ELF-1 (cell line): ENCODE measurements at regions not wholly inside any gene's neighbourhood (a gene's known extent, or its start where the extent isn't known, plus 50 kb on each side); places are given as distances from the start of the nearest gene placed in this dataset.
A peak's percentile ranks its signal among the peaks of the same experiment; 100 is the strongest.

Experiments
- DNase-seq: peaks from one replicate; pipeline ENCODE4 v3.0.0-alpha.2; 2016; ENCODE audit warnings: low read depth, low spot score

DNA sequence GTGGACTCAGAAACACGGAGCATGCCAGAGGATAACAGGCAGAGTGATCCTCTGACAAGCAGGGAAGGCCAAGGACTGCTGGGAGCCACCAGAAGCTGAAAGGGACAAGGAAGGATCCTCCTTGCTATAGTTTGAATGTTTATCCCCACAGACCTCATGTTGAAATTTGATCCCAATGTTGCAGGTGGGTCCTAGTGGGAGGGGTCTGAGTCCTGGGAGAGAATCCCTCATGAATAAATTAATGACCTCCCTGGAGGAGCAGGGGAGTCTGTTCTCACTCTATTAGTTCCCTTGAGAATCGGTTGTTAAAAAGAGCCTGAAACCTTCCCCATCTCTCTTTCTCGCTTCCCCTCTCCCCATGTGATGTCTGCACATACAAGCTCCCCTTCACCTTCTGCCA is 124.4 kb downstream of the FBXO15 start:
- peak; percentile 31 for DNase-seq

DNA sequence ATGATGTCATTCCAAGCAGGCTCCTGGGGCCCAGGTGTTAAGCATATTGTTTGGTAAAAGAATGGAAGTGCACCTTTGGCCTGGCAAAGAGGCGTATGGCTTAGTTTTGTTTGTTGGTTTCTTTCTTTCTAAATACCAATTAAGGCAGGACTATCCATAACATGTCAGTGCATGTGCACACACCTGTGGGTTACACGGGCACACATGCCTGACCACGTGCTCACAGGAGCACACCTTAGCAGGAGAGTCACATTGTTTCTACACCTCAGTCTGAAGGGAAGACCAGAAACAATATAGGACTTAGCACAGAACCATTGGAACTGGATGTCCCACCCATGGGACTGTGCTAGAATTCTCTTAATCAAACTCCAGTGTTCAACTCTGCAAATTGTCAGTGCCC is 127.8 kb downstream of the FBXO15 start:
- no peak for DNase-seq

DNA sequence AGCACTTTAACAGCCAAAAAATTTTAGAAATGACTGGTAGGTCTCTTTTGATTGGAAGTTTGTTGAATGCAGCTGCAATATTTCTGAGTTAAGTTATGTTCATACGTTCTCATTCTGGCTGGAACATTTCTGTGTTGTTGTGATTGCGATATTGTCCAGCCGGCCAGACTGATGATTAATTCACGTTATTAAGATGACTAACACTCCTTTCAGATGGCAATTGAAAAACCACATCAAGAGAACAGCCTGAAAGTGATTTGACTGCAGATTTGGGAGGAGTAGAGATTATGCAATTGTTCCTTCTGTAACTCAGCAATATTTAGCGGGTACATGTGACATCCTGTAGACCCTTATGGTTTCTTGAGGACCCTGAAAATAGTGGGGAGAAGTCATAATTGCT is 133.7 kb downstream of the FBXO15 start:
- DNase-seq: no peak

DNA sequence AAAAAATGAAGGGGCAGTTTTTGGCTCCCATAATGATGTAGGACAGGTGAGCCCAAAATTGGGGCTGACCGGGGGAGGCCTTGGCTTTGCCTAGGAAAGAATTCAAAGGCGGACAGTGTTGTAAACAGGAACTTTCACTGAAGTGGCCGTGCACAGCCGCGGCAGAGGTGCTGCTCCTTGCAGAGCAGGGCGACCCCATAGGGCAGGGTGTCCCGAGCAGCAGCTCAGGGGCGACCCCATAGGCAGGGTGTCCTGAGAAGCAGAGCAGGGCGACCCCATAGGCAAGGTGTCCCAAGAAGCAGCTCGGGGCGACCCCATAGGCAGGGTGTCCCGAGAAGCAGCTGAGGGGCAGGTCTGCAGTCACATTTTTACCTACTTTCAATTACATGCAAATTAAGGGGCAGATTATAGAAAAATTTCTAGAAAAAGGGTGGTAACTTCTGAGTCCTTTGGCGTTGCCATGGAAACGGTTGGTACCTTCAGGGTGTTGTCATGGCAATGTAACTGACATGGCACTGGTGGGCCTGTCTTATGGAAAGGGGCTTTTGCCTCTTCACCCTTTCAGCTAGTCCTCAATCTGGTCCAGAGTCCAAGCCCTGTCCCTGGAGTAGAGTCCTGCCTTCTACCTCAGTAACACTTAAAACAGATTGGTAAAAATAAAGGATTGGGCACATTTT is 134.5 kb downstream of the FBXO15 start:
- DNase-seq: no peak

DNA sequence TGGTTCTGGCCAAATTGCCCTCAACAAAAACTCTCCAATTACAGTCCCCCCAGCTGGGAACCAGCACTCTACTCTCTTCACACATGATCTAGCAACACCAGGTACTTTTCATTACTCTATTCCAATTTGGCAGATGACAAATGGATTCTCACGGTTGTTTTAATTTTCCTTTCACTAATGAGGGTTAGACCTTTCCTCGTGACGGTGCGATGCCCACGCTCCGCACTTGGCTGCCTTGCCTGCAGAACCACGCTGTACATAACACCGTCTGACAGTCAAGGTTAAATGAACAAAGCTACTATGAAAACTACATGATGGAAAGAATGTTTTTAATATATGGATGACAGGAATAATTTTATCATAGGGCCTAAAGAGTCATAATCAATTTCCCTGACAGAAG is 141.5 kb downstream of the FBXO15 start:
- DNase-seq: no peak

DNA sequence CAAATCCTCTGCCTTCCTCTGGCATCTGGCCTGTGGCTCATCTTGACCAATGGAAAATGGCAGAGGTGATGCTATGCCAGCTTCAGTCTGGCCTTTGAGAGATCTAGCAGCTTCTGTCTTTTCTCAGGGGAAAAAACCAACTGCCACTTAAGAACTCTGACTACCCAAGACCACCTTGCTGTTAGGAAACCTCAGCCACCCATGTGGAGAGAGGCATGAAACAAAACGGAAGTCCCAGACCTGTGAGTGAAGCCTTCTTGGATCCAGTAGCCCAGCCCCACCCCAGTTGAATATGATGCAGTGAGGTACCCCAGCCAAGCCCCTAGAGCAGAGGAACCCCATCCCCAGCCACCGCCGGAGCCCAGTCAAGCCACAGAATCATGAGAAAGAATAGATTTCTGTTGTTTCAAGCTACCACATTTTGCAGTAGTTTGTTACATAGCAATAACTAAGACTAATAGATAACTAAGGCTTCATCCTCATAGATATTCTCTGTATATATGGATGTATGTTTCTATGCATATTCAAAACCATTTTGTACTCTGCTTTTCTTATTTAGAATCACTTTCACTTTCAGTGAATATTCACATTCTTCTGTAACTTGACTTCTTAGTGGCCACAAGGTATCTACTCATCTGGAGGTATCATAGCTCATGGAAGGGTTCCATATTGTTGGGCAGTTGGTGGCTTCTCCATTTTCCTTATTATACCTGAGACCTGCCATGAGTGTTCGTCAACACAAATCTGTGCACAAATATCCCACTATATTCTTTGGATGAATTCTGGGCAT is 142.1 kb downstream of the FBXO15 start:
- DNase-seq: no peak

DNA sequence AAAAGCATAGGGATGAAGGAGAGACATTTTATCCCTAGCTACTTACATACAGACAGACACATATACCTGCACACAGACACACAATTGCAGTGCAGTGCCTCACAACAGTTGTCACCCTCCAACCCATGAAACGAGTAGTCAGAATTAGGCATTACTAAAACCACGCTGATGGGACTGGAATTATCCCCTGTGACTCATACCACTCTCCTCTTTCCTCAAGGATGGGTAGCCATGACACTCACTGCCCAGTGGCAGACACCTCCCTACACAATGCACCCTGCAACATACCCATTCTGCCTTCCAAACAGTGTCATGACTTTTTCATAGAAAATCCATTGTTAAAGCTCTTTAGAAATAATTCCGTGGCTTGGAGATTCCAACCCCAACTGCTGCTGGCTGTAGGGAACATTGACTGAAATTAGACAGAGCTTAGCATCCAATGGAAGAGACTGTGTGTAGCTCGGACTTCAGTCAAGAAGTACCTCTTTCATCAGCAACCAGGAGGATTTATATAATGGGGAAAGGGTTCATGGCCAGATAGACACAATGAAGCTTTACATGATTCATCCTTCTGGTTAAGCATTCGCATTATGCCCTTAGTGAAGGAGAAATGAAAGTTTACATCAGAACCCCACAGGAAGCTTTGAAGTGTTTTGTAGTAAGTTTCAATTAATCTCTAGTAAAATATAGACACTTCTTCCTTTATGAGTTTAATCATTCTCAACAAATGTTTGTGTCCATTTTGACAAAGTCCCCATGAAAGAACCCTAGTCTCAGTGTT is 155.2 kb downstream of the FBXO15 start:
- no peak for DNase-seq

DNA sequence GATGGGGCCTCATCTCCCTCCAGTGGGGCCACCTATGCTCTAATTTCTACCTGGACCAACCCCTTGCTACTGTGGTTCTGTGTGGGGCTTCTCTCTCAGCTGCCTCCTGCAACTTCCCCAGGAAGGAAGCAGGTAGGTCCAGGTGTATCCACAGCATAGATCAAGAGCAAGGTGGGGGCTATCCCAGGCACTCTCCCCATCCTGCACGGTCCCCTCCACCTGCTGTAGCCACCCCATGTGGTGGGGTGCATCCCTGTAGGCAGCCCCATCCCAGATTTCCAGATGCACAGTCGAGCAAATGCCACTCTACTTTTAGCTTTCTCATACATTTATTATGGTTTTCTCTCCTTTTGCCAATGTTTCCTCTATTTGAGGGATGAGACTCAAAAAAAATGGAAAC is 156.1 kb downstream of the FBXO15 start:
- DNase-seq: no peak

DNA sequence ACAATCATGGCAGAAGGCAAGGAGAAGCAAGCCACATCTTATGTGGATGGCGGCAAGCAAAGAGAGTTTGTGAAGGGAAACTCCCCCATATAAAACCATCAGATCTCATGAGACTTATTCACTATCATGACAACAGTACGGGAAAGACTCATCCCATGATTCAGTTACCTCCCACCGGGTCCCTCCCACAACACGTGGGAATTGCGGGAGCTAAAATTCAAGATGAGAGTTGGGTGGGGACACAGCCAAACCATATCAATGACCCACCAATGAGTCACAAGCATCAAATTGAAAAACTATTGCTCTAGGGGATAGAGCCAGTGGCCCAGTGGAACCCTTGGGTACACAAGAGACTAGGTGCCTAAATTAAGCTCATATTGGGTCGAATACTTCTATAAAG is 157.4 kb downstream of the FBXO15 start:
- no peak for DNase-seq

DNA sequence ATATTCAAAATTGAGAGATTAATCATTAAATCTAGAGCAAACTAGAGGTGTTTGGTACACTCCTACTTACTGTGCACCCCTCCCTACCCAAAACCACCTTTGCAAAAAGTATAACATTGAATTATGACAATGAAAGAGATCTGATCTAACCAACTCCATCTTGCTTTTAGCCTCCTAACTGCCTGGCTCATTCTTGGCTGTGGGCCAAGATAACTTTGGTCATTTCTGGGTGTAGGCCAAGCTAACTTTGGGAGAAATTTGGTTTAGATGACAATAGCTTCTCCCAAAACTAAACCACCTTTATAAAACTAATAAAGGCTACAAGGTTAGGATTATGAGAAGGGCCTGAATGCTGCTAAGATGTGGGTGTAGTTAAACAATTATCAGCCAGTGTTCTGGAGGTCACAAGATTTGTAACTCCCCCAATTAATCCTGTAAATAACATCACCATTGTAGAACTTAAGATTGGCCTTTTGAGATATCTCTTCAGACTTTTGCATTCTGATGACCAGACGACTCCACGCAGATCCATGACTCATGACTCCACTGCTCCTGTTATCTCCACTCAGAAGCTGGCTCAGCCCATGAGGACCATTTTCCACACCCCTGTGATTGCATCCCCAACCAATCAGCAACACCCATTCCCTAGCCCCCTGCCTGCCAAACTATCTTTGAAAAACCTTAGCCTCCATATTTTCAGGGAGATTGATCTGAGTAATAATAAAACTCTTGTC is 160.2 kb downstream of the FBXO15 start:
- no peak for DNase-seq

DNA sequence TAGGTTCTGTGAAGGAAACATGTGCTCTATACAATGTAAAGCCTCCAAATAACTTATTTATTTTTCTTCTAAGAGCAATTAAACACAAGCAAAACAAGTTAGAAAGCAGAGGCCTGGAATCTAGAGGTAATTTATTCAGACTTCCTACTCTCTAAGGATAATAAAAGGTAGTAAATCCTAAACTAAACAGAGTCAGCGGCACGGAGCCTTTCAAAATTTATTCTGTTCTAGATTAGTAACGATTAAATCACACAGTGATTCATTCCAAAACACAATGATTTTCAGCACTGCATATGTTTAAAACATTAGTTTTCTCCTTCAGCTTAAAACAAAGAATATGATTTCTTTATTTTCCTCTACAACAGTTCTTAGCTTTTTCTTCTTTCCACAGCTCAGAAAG is 160.9 kb downstream of the FBXO15 start:
- DNase-seq: no peak

DNA sequence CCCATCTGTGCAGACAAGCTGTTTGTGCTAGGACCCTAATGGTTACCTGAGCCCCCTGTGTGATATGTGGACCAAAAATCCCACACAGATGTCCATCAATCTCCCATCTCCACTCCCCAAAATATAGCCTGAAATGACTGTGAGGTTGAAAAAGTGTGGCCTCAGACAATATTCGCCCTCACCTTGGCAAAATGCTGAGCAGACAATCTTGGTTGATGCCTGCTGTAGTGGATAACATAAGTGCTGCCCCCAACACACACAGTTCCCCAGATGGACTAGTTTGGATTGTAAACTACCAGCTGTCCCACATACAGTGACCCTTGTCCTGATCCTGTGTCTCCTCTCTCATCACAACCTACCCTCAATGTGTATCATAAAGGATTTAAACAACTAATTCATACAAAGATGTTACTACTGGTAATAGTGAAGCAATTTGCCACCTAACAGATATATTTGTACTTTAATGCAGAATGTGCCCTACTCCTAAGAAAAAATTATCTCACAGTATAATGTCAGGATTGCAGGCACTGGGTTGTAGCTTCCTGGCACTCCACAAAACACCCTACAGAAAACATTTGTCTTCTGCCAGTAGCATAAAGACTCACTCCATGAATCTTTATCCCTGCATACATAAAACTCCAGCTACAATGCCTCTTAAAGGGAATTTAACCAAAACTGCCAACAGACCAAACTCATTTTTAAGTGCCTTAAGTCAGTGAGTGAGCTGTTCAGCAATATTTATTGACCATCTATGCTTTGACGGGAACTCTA is 161.6 kb downstream of the FBXO15 start:
- no peak for DNase-seq

DNA sequence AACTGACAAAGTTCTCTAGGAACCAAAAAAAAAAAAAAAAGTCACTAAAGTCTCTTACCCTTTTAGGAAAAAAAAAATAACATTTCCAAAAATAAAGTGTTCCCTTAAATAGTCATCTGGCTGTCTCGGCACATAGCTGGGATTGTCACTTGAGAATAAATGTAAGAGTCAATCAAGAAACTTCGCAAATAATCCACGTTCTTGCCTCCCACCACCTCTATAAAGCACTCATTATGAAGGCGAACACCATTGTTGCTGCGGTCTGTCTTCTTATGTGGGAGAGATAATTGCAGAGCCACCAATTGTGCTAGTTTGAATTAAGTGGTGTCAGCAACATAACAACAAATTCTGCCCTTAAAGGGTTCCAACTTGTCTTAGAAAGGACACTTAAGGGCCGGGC is 163.7 kb downstream of the FBXO15 start:
- DNase-seq: no peak

DNA sequence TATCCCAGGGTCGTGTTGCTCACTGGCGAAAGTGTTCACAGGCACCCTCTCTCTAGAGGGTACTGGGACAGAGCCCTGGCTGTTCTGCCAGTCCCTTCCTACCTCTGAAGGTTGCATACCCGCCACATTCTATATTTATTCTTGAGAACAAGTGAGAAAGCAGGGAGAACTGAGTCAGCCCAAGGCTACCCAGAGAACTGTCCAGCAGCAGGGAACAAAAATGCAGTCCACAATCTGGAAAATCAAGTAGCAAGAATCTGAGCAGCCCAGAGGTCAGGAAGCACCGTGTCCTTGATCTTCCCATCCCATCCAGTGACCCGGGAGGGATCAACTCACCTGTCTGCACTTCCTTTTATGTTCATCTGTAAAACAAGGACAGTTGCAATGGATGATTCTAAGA is 164.1 kb downstream of the FBXO15 start:
- no peak for DNase-seq

DNA sequence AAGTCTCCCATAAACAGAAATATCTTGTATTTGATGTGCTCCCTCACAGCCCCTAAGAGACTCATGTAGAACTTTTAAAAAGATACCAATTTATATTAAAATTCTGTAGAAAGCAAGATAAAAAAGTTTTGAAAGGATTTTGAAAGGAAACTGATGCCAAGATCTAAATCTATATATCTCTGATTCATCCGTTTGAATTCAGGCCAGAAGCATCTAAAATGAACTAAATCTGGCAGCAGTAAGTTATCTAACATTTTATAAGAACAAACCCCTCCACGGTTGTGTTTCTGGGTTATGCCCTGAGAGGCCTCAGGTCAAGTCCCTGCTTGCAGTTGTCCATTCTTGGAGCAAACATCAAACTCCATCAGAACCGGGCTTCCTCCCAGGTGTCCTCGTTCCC is 165.8 kb downstream of the FBXO15 start:
- DNase-seq: no peak

DNA sequence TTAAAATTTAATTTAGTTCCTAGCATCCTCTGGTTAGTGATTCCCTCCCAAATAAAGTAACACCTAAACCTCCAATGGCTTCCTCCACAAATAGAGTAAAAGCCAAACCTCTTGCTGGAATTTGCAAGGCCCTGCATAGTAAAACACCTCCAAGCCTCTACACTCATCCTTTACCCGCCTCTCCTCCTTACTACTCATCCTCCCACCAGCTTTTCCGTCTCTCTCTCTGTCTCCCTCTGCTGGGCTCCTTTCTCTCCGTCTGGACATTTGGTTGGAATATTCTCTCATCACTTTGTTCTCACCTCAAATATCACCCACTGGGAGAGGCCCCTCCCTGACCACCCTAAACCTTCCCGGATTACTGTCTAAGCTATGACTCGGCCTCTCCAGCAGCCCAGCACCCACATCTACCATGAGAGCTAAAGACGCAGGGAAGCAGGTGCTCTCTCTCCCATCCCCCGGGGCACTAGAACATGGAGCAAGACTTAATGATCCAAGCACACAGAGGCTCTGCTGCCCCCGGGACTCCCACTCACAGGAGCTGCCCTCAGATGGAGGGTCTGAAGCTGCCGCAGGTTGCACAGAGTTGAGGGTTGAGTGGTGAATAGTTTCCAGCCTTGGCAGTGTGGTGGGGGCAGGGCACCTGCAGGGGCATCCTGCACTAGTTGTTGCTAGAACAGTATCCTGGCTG is 167.2 kb downstream of the FBXO15 start:
- DNase-seq: peak; percentile 52

DNA sequence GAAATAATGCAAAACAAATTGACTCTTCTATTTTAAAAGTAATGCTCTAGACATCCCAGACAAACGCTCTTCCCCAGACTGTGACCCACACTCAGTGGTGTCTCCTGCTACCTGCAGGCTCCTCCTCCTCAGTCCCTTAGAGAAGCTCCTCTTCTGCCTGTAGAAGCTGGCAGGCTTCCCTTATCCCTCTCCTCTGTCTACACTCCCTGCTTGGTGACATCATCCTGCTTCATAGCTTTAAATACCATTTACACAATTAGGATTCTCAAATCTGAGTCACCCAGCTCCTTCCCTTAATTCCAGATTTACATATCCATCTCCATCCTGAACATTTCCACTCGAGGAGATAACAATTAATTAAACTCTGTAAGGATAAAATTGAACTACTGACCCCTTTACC is 167.9 kb downstream of the FBXO15 start:
- no peak for DNase-seq

DNA sequence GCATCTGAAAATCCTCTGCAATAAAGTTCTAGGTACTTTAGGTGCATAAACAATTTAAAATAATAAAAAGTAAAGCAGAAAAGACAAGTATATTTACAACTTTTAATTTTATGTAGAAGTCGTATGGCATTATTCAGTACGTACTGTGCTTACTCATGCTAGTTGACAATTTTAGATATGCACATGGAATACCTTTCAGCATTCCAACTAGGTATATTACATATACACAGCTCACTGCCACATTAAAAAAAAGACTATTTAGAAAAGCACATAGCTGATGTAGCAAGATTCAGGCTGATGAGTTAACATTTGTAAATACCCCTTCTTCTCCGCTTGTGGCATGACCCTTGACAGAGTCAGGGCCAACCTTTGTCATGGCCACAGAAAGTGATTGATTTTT is 171.2 kb downstream of the FBXO15 start:
- DNase-seq: no peak

DNA sequence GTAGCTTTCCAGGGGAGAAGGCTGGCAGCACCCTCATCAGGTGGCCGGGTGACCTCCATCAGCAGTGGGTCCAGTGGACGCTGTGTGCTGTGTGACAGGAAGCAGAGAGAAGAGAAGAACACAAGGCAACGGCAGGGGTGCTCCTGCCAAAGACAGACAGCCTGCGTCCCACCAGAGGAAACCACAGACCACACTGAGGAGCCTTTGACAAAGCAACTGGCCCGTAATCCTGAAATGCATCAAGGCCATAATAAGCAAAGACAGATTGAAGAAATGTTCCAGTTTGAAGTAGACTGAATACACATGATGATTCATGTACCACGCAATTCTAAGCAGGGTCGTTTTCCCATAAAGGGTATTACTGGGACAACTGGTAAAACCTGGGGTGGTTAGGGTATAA is 172.4 kb downstream of the FBXO15 start:
- no peak for DNase-seq

DNA sequence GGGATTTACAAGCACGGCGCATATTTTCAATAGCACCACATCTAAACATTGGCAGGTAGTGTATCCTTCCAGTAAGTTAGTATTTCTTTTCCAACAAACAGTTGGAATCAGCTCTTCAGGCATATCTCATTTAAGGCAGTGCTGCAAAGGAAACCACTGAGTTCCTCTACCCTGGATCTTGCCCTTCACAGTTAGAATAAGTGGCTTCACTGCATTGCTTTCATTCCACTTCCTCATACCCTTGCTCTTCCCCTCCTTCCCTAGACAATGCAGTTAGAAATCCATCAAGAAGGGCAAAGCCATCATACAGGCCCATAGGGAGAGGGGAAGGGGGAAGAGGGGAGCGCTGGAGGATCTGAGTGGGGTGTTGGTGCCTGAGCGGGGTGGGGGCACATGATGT is 173.7 kb downstream of the FBXO15 start:
- DNase-seq: no peak

DNA sequence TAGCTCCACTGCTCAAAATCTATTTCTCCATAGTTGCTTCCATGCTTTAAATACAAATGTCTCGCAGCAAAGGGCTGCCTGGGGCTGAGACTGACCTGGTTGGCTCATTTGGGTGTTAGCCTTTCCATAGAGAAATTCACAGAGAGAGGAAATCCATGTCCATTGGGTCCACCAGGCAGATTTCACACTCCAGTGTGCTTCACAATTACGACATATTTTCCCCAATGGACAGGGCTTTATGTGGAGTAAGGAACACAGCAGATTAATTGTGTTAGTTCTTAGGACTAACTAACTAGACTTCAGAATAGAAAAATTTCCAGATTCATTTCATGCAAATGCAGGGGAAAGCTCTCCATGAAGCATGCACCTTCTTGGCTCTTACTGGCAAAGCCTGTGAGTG is 180.7 kb downstream of the FBXO15 start:
- DNase-seq: no peak
